ENCODE measurements at regions not wholly inside any gene's neighbourhood (a gene's known extent, or its start where the extent isn't known, plus 50 kb on each side); places are given as distances from the start of the nearest gene placed in this dataset.

- no peak for TF ChIP-seq CTCF (IDR thresholded peaks at IDR 0.05)
- TF ChIP-seq POLR2A (IDR thresholded peaks at IDR 0.05), result no peak
Measured at GRCh38 chr20:23139524-23139923, 53.4 kb upstream of the CD93 start.

Measured in heart left ventricle (tissue), 13 donors.